OCI-LY1 (cell line): ENCODE measurements at regions not wholly inside any gene's neighbourhood (a gene's known extent, or its start where the extent isn't known, plus 50 kb on each side); places are given as distances from the start of the nearest gene placed in this dataset.

Experiments used
- CTCF ChIP-seq: fragments of 200-600 bp; sonication (generic), shearing (Covaris generic); IDR thresholded peaks from 2 replicates; pipeline ENCODE4 v1.5.1; 2017; ENCODE audit warnings: mild to moderate bottlenecking, antibody characterized with exemption, low read length, moderate library complexity, mixed read lengths
- EZH2 ChIP-seq: fragments of 200-600 bp; sonication (generic), shearing (Covaris generic); IDR thresholded peaks from 2 replicates; pipeline ENCODE4 v1.8.0; 2017; ENCODE audit warnings: borderline replicate concordance, mixed run types, mild to moderate bottlenecking, antibody characterized with exemption, low read length, moderate library complexity, mixed read lengths

GRCh38 chr21:35593000-35593502 lies 467.3 kb downstream of the SETD4 start:
- TF ChIP-seq CTCF = no peak
- TF ChIP-seq EZH2 = no peak
